ENCODE measurements at regions not wholly inside any gene's neighbourhood (a gene's known extent, or its start where the extent isn't known, plus 50 kb on each side); places are given as distances from the start of the nearest gene placed in this dataset.

DNA sequence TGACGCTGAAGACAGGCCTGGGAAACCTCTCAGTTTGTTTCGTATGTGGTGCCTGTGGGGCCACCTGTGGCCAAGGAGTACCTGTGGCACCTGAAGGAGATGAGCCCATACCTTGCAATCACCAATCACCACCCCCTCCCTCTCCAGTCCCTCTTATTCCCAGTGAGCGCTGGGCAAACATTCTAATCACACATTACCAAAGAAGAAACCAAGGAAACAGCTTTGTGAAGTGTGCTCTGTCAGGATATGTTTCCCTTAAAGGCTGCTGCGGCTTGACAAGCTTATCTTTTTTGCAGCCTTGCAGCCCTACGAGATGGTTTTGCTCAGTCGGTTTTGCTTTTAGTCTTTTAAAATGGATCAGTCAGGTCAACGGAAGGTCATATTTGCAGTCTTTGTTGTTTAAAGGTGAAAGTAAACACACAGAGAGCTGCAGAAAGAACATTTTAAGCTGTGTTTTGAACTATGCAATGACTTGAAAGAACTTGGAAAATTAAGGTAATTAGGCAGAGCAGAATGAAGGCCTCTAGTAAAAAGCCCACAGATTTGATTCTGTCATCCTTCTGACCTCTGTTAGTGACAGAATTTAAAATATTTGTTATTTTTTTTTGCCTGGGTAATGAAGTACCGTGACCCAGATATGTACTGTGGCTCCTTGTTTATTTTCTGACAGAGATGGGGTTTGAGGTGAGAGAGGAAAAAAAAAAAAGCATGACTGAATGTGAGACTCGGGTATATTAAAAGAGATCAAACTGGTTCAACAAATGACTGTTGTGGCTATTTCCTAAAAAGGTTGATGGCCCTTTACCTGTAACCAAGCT, 461.4 kb downstream of the NSUN3 start:
- peak overlapping the region; percentile 93 for H3K27ac ChIP-seq
- TF ChIP-seq, protein P1, sequence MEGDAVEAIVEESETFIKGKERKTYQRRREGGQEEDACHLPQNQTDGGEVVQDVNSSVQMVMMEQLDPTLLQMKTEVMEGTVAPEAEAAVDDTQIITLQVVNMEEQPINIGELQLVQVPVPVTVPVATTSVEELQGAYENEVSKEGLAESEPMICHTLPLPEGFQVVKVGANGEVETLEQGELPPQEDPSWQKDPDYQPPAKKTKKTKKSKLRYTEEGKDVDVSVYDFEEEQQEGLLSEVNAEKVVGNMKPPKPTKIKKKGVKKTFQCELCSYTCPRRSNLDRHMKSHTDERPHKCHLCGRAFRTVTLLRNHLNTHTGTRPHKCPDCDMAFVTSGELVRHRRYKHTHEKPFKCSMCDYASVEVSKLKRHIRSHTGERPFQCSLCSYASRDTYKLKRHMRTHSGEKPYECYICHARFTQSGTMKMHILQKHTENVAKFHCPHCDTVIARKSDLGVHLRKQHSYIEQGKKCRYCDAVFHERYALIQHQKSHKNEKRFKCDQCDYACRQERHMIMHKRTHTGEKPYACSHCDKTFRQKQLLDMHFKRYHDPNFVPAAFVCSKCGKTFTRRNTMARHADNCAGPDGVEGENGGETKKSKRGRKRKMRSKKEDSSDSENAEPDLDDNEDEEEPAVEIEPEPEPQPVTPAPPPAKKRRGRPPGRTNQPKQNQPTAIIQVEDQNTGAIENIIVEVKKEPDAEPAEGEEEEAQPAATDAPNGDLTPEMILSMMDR (conservative IDR thresholded peaks at IDR 0.05): no peak

DNA sequence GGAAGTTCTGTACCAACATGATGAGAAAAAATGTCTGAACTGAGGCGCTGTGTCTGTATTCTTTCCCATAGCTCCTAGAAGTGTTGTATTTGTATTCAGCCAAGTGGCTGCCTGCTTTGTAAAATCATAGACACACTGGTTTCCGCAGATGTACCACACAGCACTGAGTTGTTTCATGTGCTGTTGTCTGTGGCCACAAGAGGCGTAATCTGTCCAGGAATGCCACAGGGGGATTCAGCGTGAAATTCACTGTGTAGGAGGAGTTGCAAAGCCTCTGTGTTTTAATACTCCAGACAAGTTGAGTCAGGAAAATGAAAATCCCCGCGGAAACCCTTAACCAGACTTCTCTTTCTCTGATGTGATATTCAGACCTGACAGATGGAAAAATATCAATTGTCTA, 462.2 kb downstream of the NSUN3 start:
- H3K27ac ChIP-seq: peak overlapping the region; percentile 93
- TF ChIP-seq, protein P1 (conservative IDR thresholded peaks at IDR 0.05): peak; percentile 80

DNA sequence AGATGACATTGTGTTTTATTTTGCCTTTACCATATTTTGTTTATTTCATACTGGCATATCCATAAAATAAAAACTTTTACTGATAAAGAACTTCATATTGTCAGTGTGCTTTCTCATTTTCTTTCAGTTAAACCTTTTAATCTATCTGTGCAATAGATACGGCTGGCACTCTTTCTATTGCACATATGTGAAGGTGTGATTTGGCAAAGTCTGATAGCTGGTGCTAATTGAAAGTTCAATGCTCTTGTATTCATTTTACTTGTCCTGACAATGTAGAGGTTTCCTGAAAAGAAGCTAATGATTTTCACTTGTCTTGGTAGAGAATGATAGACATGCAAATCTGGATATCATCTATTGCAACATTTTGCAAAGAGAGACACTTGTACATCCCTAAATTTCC, 467.0 kb downstream of the NSUN3 start:
- no peak overlapping the region for H3K27ac ChIP-seq
- TF ChIP-seq, protein P1 (conservative IDR thresholded peaks at IDR 0.05): no peak

DNA sequence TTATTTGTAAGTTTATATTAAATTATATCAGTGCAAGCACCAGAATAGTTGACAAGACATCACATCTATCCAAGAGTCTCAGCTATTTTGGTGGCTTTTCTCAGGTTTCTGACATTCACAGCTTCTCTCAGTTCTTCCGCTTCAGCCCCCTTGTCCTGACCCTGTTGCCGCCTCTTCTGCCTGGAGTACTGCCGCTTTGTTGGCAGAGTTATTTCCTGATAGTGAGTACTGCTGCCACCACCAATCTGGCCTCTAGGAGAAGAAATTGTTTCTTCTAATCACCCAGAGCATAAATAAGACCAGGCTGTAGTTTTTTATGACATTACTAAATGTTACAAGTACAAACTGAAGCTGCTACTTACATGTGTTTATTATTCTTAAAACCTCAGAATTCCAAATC, 470.1 kb downstream of the NSUN3 start:
- TF ChIP-seq, protein P1 (conservative IDR thresholded peaks at IDR 0.05): no peak
- no peak overlapping the region for H3K27ac ChIP-seq

DNA sequence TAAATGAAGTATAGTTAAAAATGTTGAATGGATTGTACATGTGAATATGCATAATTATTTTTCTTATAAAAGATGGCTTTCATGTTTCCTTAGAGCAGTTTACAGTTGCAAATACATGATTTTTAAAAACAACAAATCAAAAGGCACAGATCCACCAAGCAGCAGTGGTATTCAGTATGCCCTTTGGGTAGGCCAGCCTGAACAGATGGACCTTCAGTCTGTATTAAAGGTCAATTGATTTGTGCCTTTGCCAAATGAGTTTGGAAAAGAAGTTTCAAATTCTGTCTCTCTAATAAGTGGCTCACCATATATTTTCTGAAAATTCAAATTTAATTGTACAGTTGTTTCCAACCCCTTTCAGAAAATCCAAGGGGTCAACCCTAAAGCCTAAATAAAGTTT, 477.1 kb downstream of the NSUN3 start:
- TF ChIP-seq, protein P1 (conservative IDR thresholded peaks at IDR 0.05): no peak

DNA sequence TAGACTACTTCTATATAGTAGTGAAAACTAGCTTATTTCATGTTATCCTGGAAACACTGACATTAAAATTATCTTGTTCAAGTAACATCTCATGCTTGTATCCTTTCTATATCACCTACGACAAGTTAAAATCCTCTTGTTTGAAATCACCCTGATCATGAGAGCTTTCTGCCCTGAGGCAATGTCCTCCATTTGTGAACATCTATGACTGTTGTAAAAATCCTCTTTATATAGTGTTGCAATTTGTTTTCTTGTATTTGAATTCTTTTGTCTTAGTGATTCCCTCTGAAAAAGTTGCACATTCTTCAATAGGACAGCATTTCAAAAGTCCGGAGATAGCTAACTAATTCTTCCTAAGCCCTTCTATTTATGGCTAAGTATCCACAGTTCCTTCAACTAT, 480.3 kb downstream of the NSUN3 start:
- H3K27ac ChIP-seq: no peak overlapping the region
- TF ChIP-seq, protein P1 (conservative IDR thresholded peaks at IDR 0.05): no peak

More for the DNA sequence above, 477.1 kb downstream of the NSUN3 start:
- H3K27ac ChIP-seq: no peak overlapping the region

DNA sequence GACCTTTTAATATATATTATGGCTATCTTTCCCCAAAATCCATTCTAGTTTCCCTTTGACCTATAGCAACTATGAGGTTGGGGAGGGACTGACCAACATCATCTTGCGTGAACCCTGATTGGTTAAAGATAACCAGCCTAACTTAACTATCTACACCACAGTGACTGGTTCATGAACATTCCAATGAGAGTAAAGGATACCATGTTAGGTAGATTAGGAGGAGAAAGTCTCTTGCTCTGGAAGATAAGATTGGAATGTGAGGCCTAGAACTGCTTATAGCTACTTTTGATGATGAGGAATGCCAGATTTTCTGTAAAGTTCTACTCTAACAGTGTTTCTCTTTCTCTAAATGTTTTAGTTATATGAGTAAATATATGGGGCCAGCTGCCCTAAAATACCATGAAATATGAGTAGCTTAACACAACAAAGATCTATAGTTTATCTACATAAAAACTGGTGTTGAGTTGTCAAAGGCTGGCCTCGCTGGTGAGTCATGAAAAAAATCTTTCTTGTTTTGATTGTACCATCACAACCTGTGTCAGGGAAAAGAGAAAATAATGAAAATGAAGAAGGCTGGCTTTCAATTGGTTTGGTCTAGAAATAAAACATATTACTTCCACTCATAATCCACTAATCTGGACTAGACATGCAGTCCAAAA, 481.4 kb downstream of the NSUN3 start:
- no peak overlapping the region for H3K27ac ChIP-seq
- TF ChIP-seq, protein P1 (conservative IDR thresholded peaks at IDR 0.05): no peak
